ENCODE measurements at regions not wholly inside any gene's neighbourhood (a gene's known extent, or its start where the extent isn't known, plus 50 kb on each side); places are given as distances from the start of the nearest gene placed in this dataset.

DNA sequence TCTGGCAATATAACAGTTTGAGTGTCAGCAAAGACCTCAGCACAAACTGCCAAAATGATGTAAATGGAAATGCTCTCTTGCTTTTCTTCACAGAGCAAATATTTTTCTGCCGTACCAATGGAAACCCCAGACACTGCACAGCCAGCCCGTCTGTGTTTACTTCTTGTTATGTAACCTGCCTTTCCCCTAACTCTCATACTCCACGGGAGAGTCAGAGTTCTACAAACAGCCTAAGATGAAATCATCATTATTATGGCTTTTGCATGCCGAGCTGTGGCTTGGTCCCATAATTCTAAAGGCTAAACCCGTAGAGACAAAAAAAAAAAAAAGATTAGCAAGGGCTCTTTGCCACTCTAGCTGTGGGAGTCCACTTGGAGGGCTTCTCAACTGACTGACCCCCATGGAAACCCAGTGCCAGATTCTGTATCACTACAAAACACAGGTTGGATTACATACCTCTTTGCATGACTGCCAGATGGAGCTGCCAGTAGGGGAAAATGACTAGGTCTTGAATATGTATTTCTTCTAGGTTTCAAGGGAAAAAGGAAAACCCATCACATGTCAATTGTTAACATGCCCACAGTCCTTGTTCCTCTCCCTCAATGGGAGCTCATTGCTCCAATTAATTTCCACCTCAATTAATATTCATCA is 197.2 kb upstream of the CNKSR2 start:
- TF ChIP-seq POLR2A (IDR thresholded peaks at IDR 0.05) (no peak), POLR2AphosphoS5 (IDR thresholded peaks at IDR 0.05) (no peak)
- TF ChIP-seq, protein P1, sequence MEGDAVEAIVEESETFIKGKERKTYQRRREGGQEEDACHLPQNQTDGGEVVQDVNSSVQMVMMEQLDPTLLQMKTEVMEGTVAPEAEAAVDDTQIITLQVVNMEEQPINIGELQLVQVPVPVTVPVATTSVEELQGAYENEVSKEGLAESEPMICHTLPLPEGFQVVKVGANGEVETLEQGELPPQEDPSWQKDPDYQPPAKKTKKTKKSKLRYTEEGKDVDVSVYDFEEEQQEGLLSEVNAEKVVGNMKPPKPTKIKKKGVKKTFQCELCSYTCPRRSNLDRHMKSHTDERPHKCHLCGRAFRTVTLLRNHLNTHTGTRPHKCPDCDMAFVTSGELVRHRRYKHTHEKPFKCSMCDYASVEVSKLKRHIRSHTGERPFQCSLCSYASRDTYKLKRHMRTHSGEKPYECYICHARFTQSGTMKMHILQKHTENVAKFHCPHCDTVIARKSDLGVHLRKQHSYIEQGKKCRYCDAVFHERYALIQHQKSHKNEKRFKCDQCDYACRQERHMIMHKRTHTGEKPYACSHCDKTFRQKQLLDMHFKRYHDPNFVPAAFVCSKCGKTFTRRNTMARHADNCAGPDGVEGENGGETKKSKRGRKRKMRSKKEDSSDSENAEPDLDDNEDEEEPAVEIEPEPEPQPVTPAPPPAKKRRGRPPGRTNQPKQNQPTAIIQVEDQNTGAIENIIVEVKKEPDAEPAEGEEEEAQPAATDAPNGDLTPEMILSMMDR (IDR thresholded peaks at IDR 0.05), result no peak
